ENCODE measurements at regions not wholly inside any gene's neighbourhood (a gene's known extent, or its start where the extent isn't known, plus 50 kb on each side); places are given as distances from the start of the nearest gene placed in this dataset.

DNA sequence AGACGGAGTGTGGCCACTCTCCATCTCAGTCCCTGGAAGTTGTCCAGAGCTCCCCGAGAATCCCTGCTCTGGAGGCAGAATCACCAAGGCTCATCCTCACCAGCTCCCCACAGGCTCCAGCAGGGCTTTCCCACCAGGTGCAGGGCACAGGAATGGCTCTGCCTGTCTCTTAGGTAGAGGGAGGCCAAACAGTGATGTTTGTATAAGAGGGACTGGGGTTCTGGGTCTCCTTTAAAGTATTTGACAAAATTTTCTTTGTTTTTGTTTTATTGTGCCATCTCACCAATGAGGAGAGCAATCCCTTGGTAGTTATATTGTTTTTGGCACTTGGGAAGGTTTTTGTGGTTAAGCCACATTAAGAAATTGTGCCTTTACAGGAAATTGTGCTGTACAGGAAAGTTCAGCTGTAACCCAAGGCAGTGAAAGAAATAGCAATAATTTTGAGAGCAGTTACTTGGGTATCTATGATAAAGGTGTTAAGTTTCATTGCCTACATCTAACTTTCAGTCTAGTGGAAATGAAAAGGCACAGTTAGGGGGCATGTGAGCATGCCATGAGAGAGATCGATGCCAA, 219.3 kb upstream of the PRSS58 start:
- H4K20me1 ChIP-seq (ENCODE audit: insufficient read depth, low read length, poor library complexity, severe bottlenecking) = no peaks in the 10 kb centered on the region
- no peaks in the 10 kb centered on the region for H3K9me3 ChIP-seq (ENCODE audit: insufficient read depth, low read depth, low read length)
- H3K79me2 ChIP-seq (ENCODE audit: insufficient read depth, low read length) = no peaks in the 10 kb centered on the region
- no peaks in the 10 kb centered on the region for H3K27me3 ChIP-seq (ENCODE audit: insufficient read depth, low read length, poor library complexity, severe bottlenecking)
- no peak overlapping the region for H2AFZ ChIP-seq (ENCODE audit: low read length)
- H3K4me1 ChIP-seq (ENCODE audit: insufficient read depth, low read length, poor library complexity, severe bottlenecking) = peaks cover 76% of the 10 kb centered on the region
- peak overlapping the region; percentile 84 for H3K9ac ChIP-seq (ENCODE audit: low read depth, low read length, poor library complexity, severe bottlenecking)
- no peaks in the 10 kb centered on the region for H3K9me2 ChIP-seq (replicated peaks; ENCODE audit: low read depth, low read length)
- H3K36me3 ChIP-seq (ENCODE audit: insufficient read depth, low read length) = no peaks in the 10 kb centered on the region
- H3F3A ChIP-seq (ENCODE audit: low read depth) = peaks cover 17% of the 10 kb centered on the region
- no peak for TF ChIP-seq EZH2phosphoT487 (IDR thresholded peaks at IDR 0.05; ENCODE audit: borderline replicate concordance)
- no peak for TF ChIP-seq CTCF (conservative IDR thresholded peaks at IDR 0.05; ENCODE audit: low read length)
- peak overlapping the region; percentile 83 for H3K4me2 ChIP-seq (ENCODE audit: low read depth, low read length, poor library complexity, severe bottlenecking)
- H3K4me3 ChIP-seq (ENCODE audit: low read length, poor library complexity, severe bottlenecking) = peak overlapping the region; percentile 57

GRCh38 chr7:142476077-142476476, 218.2 kb upstream of the PRSS58 start:
- TF ChIP-seq CTCF (conservative IDR thresholded peaks at IDR 0.05; ENCODE audit: low read length) = no peak
- no peak for TF ChIP-seq EZH2phosphoT487 (IDR thresholded peaks at IDR 0.05; ENCODE audit: borderline replicate concordance)
- peak overlapping the region; percentile 83 for H3K4me2 ChIP-seq (ENCODE audit: low read depth, low read length, poor library complexity, severe bottlenecking)
- no peak overlapping the region for H2AFZ ChIP-seq (ENCODE audit: low read length)
- H3K9ac ChIP-seq (ENCODE audit: low read depth, low read length, poor library complexity, severe bottlenecking) = peak overlapping the region; percentile 84
- no peaks in the 10 kb centered on the region for H3K9me2 ChIP-seq (replicated peaks; ENCODE audit: low read depth, low read length)
- no peaks in the 10 kb centered on the region for H3K9me3 ChIP-seq (ENCODE audit: insufficient read depth, low read depth, low read length)
- H3K4me3 ChIP-seq (ENCODE audit: low read length, poor library complexity, severe bottlenecking) = no peak overlapping the region
- H3F3A ChIP-seq (ENCODE audit: low read depth) = peaks cover 17% of the 10 kb centered on the region
- peaks cover 76% of the 10 kb centered on the region for H3K4me1 ChIP-seq (ENCODE audit: insufficient read depth, low read length, poor library complexity, severe bottlenecking)
- no peaks in the 10 kb centered on the region for H3K27me3 ChIP-seq (ENCODE audit: insufficient read depth, low read length, poor library complexity, severe bottlenecking)
- no peaks in the 10 kb centered on the region for H4K20me1 ChIP-seq (ENCODE audit: insufficient read depth, low read length, poor library complexity, severe bottlenecking)
- no peaks in the 10 kb centered on the region for H3K36me3 ChIP-seq (ENCODE audit: insufficient read depth, low read length)
- no peaks in the 10 kb centered on the region for H3K79me2 ChIP-seq (ENCODE audit: insufficient read depth, low read length)

DNA sequence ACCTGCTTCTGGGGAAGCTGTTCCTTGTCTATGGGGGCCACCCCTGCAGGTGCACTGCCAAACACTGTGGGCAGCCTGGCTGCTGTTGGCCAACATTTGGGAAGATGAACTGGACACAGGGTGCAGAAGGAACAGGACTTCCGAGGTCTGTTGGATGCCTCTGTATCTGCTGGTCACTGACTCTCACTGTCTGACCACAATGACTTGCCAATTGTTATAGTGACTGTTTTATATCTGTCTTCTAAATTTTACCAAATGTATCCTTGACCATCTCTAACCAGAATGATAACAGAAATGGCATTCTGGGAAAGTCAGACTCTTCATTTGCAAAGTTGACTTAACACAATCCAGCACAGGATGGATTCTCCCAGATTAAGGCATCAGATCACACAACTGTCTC, 214.0 kb upstream of the PRSS58 start:
- Histone ChIP-seq H3K4me3 (ENCODE audit: low read length, poor library complexity, severe bottlenecking) (no peak overlapping the region), H3K36me3 (ENCODE audit: insufficient read depth, low read length) (no peaks in the 10 kb centered on the region), H3K9ac (ENCODE audit: low read depth, low read length, poor library complexity, severe bottlenecking) (no peak overlapping the region), H3F3A (ENCODE audit: low read depth) (peaks cover 3% of the 10 kb centered on the region; the same call in 1 of the 2 replicates), H3K4me1 (ENCODE audit: insufficient read depth, low read length, poor library complexity, severe bottlenecking) (peaks cover 81% of the 10 kb centered on the region), H3K9me2 (replicated peaks; ENCODE audit: low read depth, low read length) (no peaks in the 10 kb centered on the region), H3K4me2 (ENCODE audit: low read depth, low read length, poor library complexity, severe bottlenecking) (no peak overlapping the region), H2AFZ (ENCODE audit: low read length) (no peak overlapping the region), H3K9me3 (ENCODE audit: insufficient read depth, low read depth, low read length) (no peaks in the 10 kb centered on the region), H3K79me2 (ENCODE audit: insufficient read depth, low read length) (no peaks in the 10 kb centered on the region), H3K27me3 (ENCODE audit: insufficient read depth, low read length, poor library complexity, severe bottlenecking) (no peaks in the 10 kb centered on the region), H4K20me1 (ENCODE audit: insufficient read depth, low read length, poor library complexity, severe bottlenecking) (no peaks in the 10 kb centered on the region)
- TF ChIP-seq EZH2phosphoT487 (IDR thresholded peaks at IDR 0.05; ENCODE audit: borderline replicate concordance) = no peak
- no peak for TF ChIP-seq CTCF (conservative IDR thresholded peaks at IDR 0.05; ENCODE audit: low read length)

Measured in Loucy (cell line).